IMR-90 (cell line): ENCODE measurements at regions not wholly inside any gene's neighbourhood (a gene's known extent, or its start where the extent isn't known, plus 50 kb on each side); places are given as distances from the start of the nearest gene placed in this dataset.

Experiments used
- ATAC-seq: fragments of 200-7000 bp; cut with Tn5 transposase; 2 replicates; pipeline ENCODE4 v1.9.1; 2020; ENCODE audit warnings: low read depth, mild to moderate bottlenecking, moderate library complexity
- BruUV-seq: library from RNA; stranded (reverse); fragments of 400-500 nt; replicated peaks from 2 replicates; lab custom pipeline; 2021; lab: Mats Ljungman, UMichigan
- CTCF ChIA-PET: fragments of 300-600 bp; formaldehyde crosslinking; extraction: SDS; loops from one replicate; lab custom pipeline; 2021; ENCODE audit warnings: antibody characterized with exemption; lab: Yijun Ruan, JAX
- POLR2A ChIA-PET: fragments of 300-600 bp; sonication (Branson Sonifier 250); formaldehyde crosslinking; loops from one replicate; lab custom pipeline; 2022; ENCODE audit warnings: antibody characterized with exemption; ENCODE audit not compliant: unreplicated experiment; lab: Charles Lee
- DNase-seq: peaks from one replicate; pipeline ENCODE4 v3.0.0; 2013
- H2AFZ ChIP-seq: replicated peaks from 2 replicates; pipeline ENCODE3; 2013; ENCODE audit warnings: low read length, mild to moderate bottlenecking; ENCODE audit not compliant: poor library complexity
- H2AK5ac ChIP-seq: 2 replicates; pipeline ENCODE4 v1.6.1; 2013; ENCODE audit warnings: low read depth, low read length, inconsistent platforms
- H2AK9ac ChIP-seq: replicated peaks from 2 replicates; pipeline ENCODE3; 2013; ENCODE audit warnings: mild to moderate bottlenecking, low read depth, low read length, moderate library complexity; ENCODE audit not compliant: poor library complexity
- H2BK120ac ChIP-seq: 2 replicates; pipeline ENCODE4 v1.6.1; 2013; ENCODE audit warnings: low read depth, low read length, inconsistent platforms
- H2BK15ac ChIP-seq: 3 replicates; pipeline ENCODE4 v1.6.1; 2013; ENCODE audit warnings: low read depth, low read length, inconsistent platforms
- H2BK20ac ChIP-seq: 2 replicates; pipeline ENCODE4 v1.6.1; 2013; ENCODE audit warnings: low read depth, mild to moderate bottlenecking, inconsistent platforms, low read length, moderate library complexity
- H2BK5ac ChIP-seq: 2 replicates; pipeline ENCODE4 v1.6.1; 2013; ENCODE audit warnings: mild to moderate bottlenecking, low read depth, low read length, inconsistent platforms; ENCODE audit not compliant: poor library complexity, severe bottlenecking
- H3K14ac ChIP-seq: replicated peaks from 2 replicates; pipeline ENCODE4 v1.6.1; 2013; ENCODE audit warnings: low read depth, low read length, inconsistent platforms
- H3K18ac ChIP-seq: 2 replicates; pipeline ENCODE4 v1.6.1; 2013; ENCODE audit warnings: low read depth, low read length, control low read depth
- H3K23ac ChIP-seq: 2 replicates; pipeline ENCODE4 v1.6.1; 2013; ENCODE audit warnings: low read depth, low read length, inconsistent platforms
- H3K27ac ChIP-seq: 2 replicates; pipeline ENCODE4 v1.5.1; 2013; ENCODE audit warnings: mild to moderate bottlenecking, control low read depth, low read length; ENCODE audit not compliant: insufficient read depth
- H3K27me3 ChIP-seq: 2 replicates; pipeline ENCODE4 v1.6.1; 2013; ENCODE audit warnings: low read length; ENCODE audit not compliant: control insufficient read depth, insufficient read depth
- H3K36me3 ChIP-seq: 2 replicates; pipeline ENCODE4 v1.6.1; 2013; ENCODE audit warnings: low read length, mixed read lengths; ENCODE audit not compliant: control insufficient read depth, insufficient read depth
- H3K4ac ChIP-seq: 2 replicates; pipeline ENCODE4 v1.6.1; 2013; ENCODE audit warnings: low read depth, low read length, inconsistent platforms
- H3K4me1 ChIP-seq: 2 replicates; pipeline ENCODE4 v1.6.1; 2013; ENCODE audit warnings: low read length, mixed read lengths; ENCODE audit not compliant: control insufficient read depth, insufficient read depth
- H3K4me2 ChIP-seq: 2 replicates; pipeline ENCODE4 v1.6.1; 2013; ENCODE audit warnings: low read depth, mild to moderate bottlenecking, control low read depth, low read length, moderate library complexity
- H3K4me3 ChIP-seq: 2 replicates; pipeline ENCODE4 v1.5.1; 2013; ENCODE audit warnings: low read depth, mild to moderate bottlenecking, control low read depth, low read length, moderate library complexity; ENCODE audit not compliant: insufficient read depth
- H3K56ac ChIP-seq: 2 replicates; pipeline ENCODE4 v1.6.1; 2013; ENCODE audit warnings: low read length, inconsistent platforms; ENCODE audit not compliant: insufficient read depth; ENCODE audit errors: extremely low read depth
- H3K79me1 ChIP-seq, 2 experiments: 2 replicates each; pipeline ENCODE4 v1.6.1; 2013; ENCODE audit warnings: low read length in 2 of 2, inconsistent platforms in 1 of 2, low read depth in 1 of 2
- H3K9ac ChIP-seq: 2 replicates; pipeline ENCODE4 v1.6.1; 2013; ENCODE audit warnings: low read depth, low read length, control low read depth
- H3K9me1 ChIP-seq: 2 replicates; pipeline ENCODE4 v1.6.1; 2013; ENCODE audit warnings: low read length, inconsistent platforms; ENCODE audit not compliant: insufficient read depth
- H3K9me3 ChIP-seq: 2 replicates; pipeline ENCODE4 v1.6.1; 2013; ENCODE audit warnings: low read length; ENCODE audit not compliant: control insufficient read depth, insufficient read depth
- H4K20me1 ChIP-seq: 2 replicates; pipeline ENCODE4 v1.6.1; 2013; ENCODE audit warnings: low read length, inconsistent platforms; ENCODE audit not compliant: insufficient read depth
- H4K5ac ChIP-seq: 2 replicates; pipeline ENCODE4 v1.6.1; 2013; ENCODE audit warnings: mild to moderate bottlenecking, low read depth, low read length, control low read depth
- H4K8ac ChIP-seq, 2 experiments: 2 replicates each; pipeline ENCODE4 v1.6.1; 2013; ENCODE audit warnings: low read depth in 2 of 2, low read length in 2 of 2, control low read depth in 1 of 2, inconsistent platforms in 1 of 2
- H4K91ac ChIP-seq: 2 replicates; pipeline ENCODE4 v1.6.1; 2013; ENCODE audit warnings: low read depth, low read length, inconsistent platforms; ENCODE audit not compliant: insufficient read depth
- BHLHE40 ChIP-seq: fragments of 150-350 bp; IDR thresholded peaks from 2 replicates; pipeline ENCODE4 v1.6.1; 2016; ENCODE audit warnings: mild to moderate bottlenecking, low read depth, low read length
- CEBPB ChIP-seq: IDR thresholded peaks from 2 replicates; pipeline ENCODE4 v1.6.1; 2012; ENCODE audit warnings: low read depth, low read length, improper control_type of control experiment
- CHD1 ChIP-seq: IDR thresholded peaks from 2 replicates; pipeline ENCODE4 v1.6.1; 2012; ENCODE audit warnings: low read depth, low read length, improper control_type of control experiment
- FOS ChIP-seq: fragments of 150-350 bp; IDR thresholded peaks from 2 replicates; pipeline ENCODE4 v1.6.1; 2016; ENCODE audit warnings: low read depth, low read length
- MAFK ChIP-seq: IDR thresholded peaks from 2 replicates; pipeline ENCODE4 v1.6.1; 2012; ENCODE audit warnings: low read depth, low read length, improper control_type of control experiment
- MAZ ChIP-seq: IDR thresholded peaks from 2 replicates; pipeline ENCODE4 v1.6.1; 2012; ENCODE audit warnings: low read depth, mild to moderate bottlenecking, low read length, improper control_type of control experiment, moderate library complexity, borderline replicate concordance
- MXI1 ChIP-seq: IDR thresholded peaks from 2 replicates; pipeline ENCODE4 v1.6.1; 2012; ENCODE audit warnings: low read depth, mild to moderate bottlenecking, low read length, moderate library complexity, borderline replicate concordance
- NFE2L2 ChIP-seq: fragments of 150-350 bp; IDR thresholded peaks from 2 replicates; pipeline ENCODE4 v1.6.1; 2016; ENCODE audit warnings: low read depth, mild to moderate bottlenecking, low read length
- POLR2A ChIP-seq: IDR thresholded peaks from 2 replicates; pipeline ENCODE4 v1.6.1; 2012; ENCODE audit warnings: mild to moderate bottlenecking, low read depth, low read length
- RAD21 ChIP-seq: IDR thresholded peaks from 2 replicates; pipeline ENCODE4 v1.6.1; 2012; ENCODE audit warnings: low read length, improper control_type of control experiment
- RCOR1 ChIP-seq: IDR thresholded peaks from 2 replicates; pipeline ENCODE4 v1.6.1; 2012; ENCODE audit warnings: mild to moderate bottlenecking, low read length, improper control_type of control experiment; ENCODE audit not compliant: insufficient replicate concordance
- RFX5 ChIP-seq: IDR thresholded peaks from 2 replicates; pipeline ENCODE4 v1.8.0; 2012; ENCODE audit warnings: low read depth, mild to moderate bottlenecking, low read length, moderate library complexity
- SMC3 ChIP-seq: fragments of 150-350 bp; IDR thresholded peaks from 2 replicates; pipeline ENCODE4 v1.6.1; 2016; ENCODE audit warnings: low read depth, mild to moderate bottlenecking, antibody characterized with exemption, low read length, moderate library complexity
- WGBS, 2 experiments: methylation state at CpG; one replicate each; pipeline versions ENCODE4 v1.1.5 to v1.1.7; 2013; ENCODE audit warnings: missing lambda C conversion rate in 2 of 2; ENCODE audit not compliant: insufficient read length in 1 of 2; ENCODE audit errors: extremely low coverage in 2 of 2; 5-methylcytosine and 5-hydroxymethylcytosine counted together
- dilution Hi-C: fragments of 300-500 bp; cut with HindIII; formaldehyde crosslinking; loops from one replicate; pipeline ENCODE4 v1.14.3; 2018; ENCODE audit warnings: low sequenced_read_pairs; ENCODE audit not compliant: unreplicated experiment
- in situ Hi-C: fragments of 300-500 bp; cut with MboI; formaldehyde crosslinking; loops from 3 replicates; pipeline ENCODE4 v1.14.3; 2019; ENCODE audit warnings: low sequenced_read_pairs, inconsistent platforms, mixed read lengths
- intact Hi-C: fragments of 100-400 bp; cut with micrococcal nuclease; formaldehyde crosslinking; loops from 2 replicates; pipeline ENCODE4 v1.10.0; 2022
- TF ChIP-seq, protein P1 (sequence below): conservative IDR thresholded peaks from 2 replicates; pipeline ENCODE4 v1.5.1; 2012; ENCODE audit warnings: mild to moderate bottlenecking, low read depth, low read length, improper control_type of control experiment
- TF ChIP-seq, protein P2 (sequence below): fragments of 150-350 bp; IDR thresholded peaks from 2 replicates; pipeline ENCODE4 v1.6.1; 2016; ENCODE audit warnings: low read depth, mild to moderate bottlenecking, low read length, moderate library complexity, borderline replicate concordance
- TF ChIP-seq, protein P3 (sequence below): fragments of 150-350 bp; IDR thresholded peaks from 2 replicates; pipeline ENCODE4 v1.6.1; 2017; ENCODE audit warnings: mild to moderate bottlenecking, antibody characterized with exemption, low read length, low read depth

DNA sequence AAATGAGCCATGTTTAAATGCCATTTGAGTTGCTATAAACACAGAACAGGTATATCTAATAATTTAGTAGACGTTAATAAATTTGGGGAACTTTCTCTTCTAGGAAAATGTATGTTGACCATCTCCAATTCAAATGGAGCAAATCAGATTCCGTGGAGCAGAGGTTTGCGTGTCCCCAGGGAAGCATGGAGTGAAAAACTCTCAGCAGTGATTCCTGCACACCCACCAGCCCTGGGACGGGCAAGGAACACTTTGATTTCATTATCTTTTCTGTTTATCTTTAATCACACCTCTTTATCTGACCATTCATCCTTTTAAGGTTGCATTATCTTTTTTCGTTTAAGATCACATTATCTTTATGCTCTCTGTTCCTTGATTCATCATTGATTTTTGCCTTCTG lies 95.0 kb downstream of the RNASET2 start:
- H3K27ac ChIP-seq = no peak overlapping the region
- dilution Hi-C loops (no loop called here), in situ Hi-C loops (no loop called here), intact Hi-C loops (no loop called here)
- H4K5ac ChIP-seq = no peak overlapping the region
- POLR2A ChIA-PET = no interaction called here
- H3K9ac ChIP-seq = no peak overlapping the region
- no TSS peak for BruUV-seq
- H2AFZ ChIP-seq = no peak overlapping the region
- no peak for DNase-seq
- no peak overlapping the region for H3K4me2 ChIP-seq
- H3K23ac ChIP-seq = no peak overlapping the region
- H2BK120ac ChIP-seq = no peak overlapping the region
- H3K56ac ChIP-seq = no peak overlapping the region
- TF ChIP-seq MAZ (no peak), MXI1 (no peak), RAD21 (no peak), POLR2A (no peak), FOS (no peak), CHD1 (no peak), MAFK (no peak), RFX5 (no peak), RCOR1 (no peak), NFE2L2 (no peak), BHLHE40 (no peak), CEBPB (no peak), SMC3 (no peak)
- TF ChIP-seq, protein P1, sequence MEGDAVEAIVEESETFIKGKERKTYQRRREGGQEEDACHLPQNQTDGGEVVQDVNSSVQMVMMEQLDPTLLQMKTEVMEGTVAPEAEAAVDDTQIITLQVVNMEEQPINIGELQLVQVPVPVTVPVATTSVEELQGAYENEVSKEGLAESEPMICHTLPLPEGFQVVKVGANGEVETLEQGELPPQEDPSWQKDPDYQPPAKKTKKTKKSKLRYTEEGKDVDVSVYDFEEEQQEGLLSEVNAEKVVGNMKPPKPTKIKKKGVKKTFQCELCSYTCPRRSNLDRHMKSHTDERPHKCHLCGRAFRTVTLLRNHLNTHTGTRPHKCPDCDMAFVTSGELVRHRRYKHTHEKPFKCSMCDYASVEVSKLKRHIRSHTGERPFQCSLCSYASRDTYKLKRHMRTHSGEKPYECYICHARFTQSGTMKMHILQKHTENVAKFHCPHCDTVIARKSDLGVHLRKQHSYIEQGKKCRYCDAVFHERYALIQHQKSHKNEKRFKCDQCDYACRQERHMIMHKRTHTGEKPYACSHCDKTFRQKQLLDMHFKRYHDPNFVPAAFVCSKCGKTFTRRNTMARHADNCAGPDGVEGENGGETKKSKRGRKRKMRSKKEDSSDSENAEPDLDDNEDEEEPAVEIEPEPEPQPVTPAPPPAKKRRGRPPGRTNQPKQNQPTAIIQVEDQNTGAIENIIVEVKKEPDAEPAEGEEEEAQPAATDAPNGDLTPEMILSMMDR = no peak
- TF ChIP-seq, protein P2, sequence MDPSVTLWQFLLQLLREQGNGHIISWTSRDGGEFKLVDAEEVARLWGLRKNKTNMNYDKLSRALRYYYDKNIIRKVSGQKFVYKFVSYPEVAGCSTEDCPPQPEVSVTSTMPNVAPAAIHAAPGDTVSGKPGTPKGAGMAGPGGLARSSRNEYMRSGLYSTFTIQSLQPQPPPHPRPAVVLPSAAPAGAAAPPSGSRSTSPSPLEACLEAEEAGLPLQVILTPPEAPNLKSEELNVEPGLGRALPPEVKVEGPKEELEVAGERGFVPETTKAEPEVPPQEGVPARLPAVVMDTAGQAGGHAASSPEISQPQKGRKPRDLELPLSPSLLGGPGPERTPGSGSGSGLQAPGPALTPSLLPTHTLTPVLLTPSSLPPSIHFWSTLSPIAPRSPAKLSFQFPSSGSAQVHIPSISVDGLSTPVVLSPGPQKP = no peak
- TF ChIP-seq, protein P3, sequence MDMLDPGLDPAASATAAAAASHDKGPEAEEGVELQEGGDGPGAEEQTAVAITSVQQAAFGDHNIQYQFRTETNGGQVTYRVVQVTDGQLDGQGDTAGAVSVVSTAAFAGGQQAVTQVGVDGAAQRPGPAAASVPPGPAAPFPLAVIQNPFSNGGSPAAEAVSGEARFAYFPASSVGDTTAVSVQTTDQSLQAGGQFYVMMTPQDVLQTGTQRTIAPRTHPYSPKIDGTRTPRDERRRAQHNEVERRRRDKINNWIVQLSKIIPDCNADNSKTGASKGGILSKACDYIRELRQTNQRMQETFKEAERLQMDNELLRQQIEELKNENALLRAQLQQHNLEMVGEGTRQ = no peak
- no peak overlapping the region for H2AK5ac ChIP-seq
- H3K27me3 ChIP-seq = peaks cover 30% of the 10 kb centered on the region
- no peak overlapping the region for H2AK9ac ChIP-seq
- H4K8ac ChIP-seq = no peak overlapping the region
- H3K4ac ChIP-seq = no peak overlapping the region
- no peaks in the 10 kb centered on the region for H3K36me3 ChIP-seq
- H2BK15ac ChIP-seq = no peak overlapping the region
- no peaks in the 10 kb centered on the region for H4K20me1 ChIP-seq
- WGBS, 2 experiments = no CpG with 5 or more reads among the region's 5 CpGs
- no peak overlapping the region for H3K4me3 ChIP-seq
- H3K18ac ChIP-seq = no peak overlapping the region
- H2BK5ac ChIP-seq = no peak overlapping the region
- no peak for ATAC-seq
- H3K9me1 ChIP-seq = no peaks in the 10 kb centered on the region
- no peak overlapping the region for H2BK20ac ChIP-seq
- H3K79me1 ChIP-seq = no peaks in the 10 kb centered on the region
- H4K91ac ChIP-seq = no peak overlapping the region
- H3K4me1 ChIP-seq = no peaks in the 10 kb centered on the region
- CTCF ChIA-PET = no interaction called here
- no peak overlapping the region for H3K14ac ChIP-seq
- H3K9me3 ChIP-seq = no peaks in the 10 kb centered on the region; the same call in 1 of the 2 replicates
